Keratinocyte (primary cell): ENCODE measurements at regions not wholly inside any gene's neighbourhood (a gene's known extent, or its start where the extent isn't known, plus 50 kb on each side); places are given as distances from the start of the nearest gene placed in this dataset.

Experiments
- DNase-seq: peaks from one replicate; pipeline ENCODE4 v3.0.0-alpha.2; 2011; ENCODE audit warnings: low read depth, missing footprints, low spot score
- FAIRE-seq: peaks from 2 replicates; lab custom pipeline; 2011; peaks lifted over from hg19 to GRCh38; lab: Jason Lieb, UNC
- H2AFZ ChIP-seq: 2 replicates; pipeline ENCODE4 v1.6.0; 2012; ENCODE audit warnings: low read length, control low read depth, inconsistent platforms; ENCODE audit not compliant: control insufficient read depth
- H3K27ac ChIP-seq: 2 replicates; pipeline ENCODE4 v1.5.1; 2011; ENCODE audit warnings: low read length; ENCODE audit not compliant: control insufficient read depth, insufficient read depth
- H3K27me3 ChIP-seq: 3 replicates; pipeline ENCODE4 v1.6.0; 2011; ENCODE audit warnings: low read length; ENCODE audit not compliant: control insufficient read depth, insufficient read depth; ENCODE audit errors: extremely low read depth
- H3K36me3 ChIP-seq, 2 experiments: 2 replicates in 1 of 2; 3 replicates in 1 of 2; pipeline ENCODE4 v1.5.1; 2011; ENCODE audit warnings: low read length in 2 of 2, mild to moderate bottlenecking in 1 of 2; ENCODE audit not compliant: control insufficient read depth in 2 of 2, insufficient read depth in 2 of 2; ENCODE audit errors: extremely low read depth in 1 of 2
- H3K4me1 ChIP-seq: 3 replicates; pipeline ENCODE4 v1.5.1; 2011; ENCODE audit warnings: low read length; ENCODE audit not compliant: control insufficient read depth, insufficient read depth; ENCODE audit errors: extremely low read depth
- H3K4me2 ChIP-seq: 3 replicates; pipeline ENCODE4 v1.6.0; 2011; ENCODE audit warnings: low read depth, low read length; ENCODE audit not compliant: control insufficient read depth, insufficient read depth; ENCODE audit errors: extremely low read depth
- H3K4me3 ChIP-seq, 3 experiments: fragments of 200-600 bp in 1 of 3; sonication (generic) in 1 of 3; 2 replicates in 2 of 3; 3 replicates in 1 of 3; pipeline ENCODE4 v1.5.1; 2011 to 2016; ENCODE audit warnings: low read length in 3 of 3, mild to moderate bottlenecking in 3 of 3, control low read depth in 2 of 3, inconsistent platforms in 1 of 3, low read depth in 1 of 3, mixed read lengths in 1 of 3, mixed run types in 1 of 3, moderate library complexity in 1 of 3; ENCODE audit not compliant: control insufficient read depth in 2 of 3, insufficient read depth in 2 of 3; ENCODE audit errors: extremely low read depth in 1 of 3
- H3K79me2 ChIP-seq: 2 replicates; pipeline ENCODE4 v1.6.0; 2012; ENCODE audit warnings: low read length; ENCODE audit not compliant: control insufficient read depth, insufficient read depth
- H3K9ac ChIP-seq: 3 replicates; pipeline ENCODE4 v1.6.0; 2011; ENCODE audit warnings: low read length; ENCODE audit not compliant: control insufficient read depth, insufficient read depth; ENCODE audit errors: extremely low read depth
- H3K9me1 ChIP-seq: 3 replicates; pipeline ENCODE4 v1.6.0; 2011; ENCODE audit warnings: low read length; ENCODE audit not compliant: control insufficient read depth, insufficient read depth; ENCODE audit errors: extremely low read depth
- H3K9me3 ChIP-seq: 2 replicates; pipeline ENCODE4 v1.5.1; 2012; ENCODE audit warnings: low read depth, low read length; ENCODE audit not compliant: control insufficient read depth
- H4K20me1 ChIP-seq: 3 replicates; pipeline ENCODE4 v1.6.0; 2011; ENCODE audit warnings: low read length; ENCODE audit not compliant: control insufficient read depth, insufficient read depth; ENCODE audit errors: extremely low read depth
- CTCF ChIP-seq, 3 experiments: IDR thresholded peaks in 1 of 3; conservative IDR thresholded peaks in 1 of 3; optimal IDR thresholded peaks in 1 of 3; 2 replicates in 2 of 3; 3 replicates in 1 of 3; pipeline versions ENCODE3 to v1.5.1; 2011; ENCODE audit warnings: low read length in 3 of 3, mild to moderate bottlenecking in 3 of 3, moderate library complexity in 2 of 3, control low read depth in 1 of 3, inconsistent platforms in 1 of 3; ENCODE audit not compliant: insufficient read depth in 2 of 3; ENCODE audit errors: extremely low read depth in 1 of 3
- EZH2 ChIP-seq: IDR thresholded peaks from one replicate; pipeline ENCODE4 v1.6.1; 2012; ENCODE audit warnings: inconsistent platforms, mild to moderate bottlenecking, low read length, moderate library complexity
- dilution Hi-C: fragments of 300-500 bp; cut with MboI; formaldehyde crosslinking; loops from one replicate; pipeline ENCODE4 v1.7.0; 2020; ENCODE audit warnings: low sequenced_read_pairs; ENCODE audit not compliant: extremely low pct_ligation_motif_present

- H2AFZ ChIP-seq = no peak overlapping the region
- H3K9ac ChIP-seq = no peak overlapping the region
- TF ChIP-seq EZH2 = no peak
- TF ChIP-seq CTCF (optimal IDR thresholded peaks at IDR 0.05 in 1 of 3, IDR thresholded peaks at IDR 0.05 in 1 of 3, conservative IDR thresholded peaks at IDR 0.05 in 1 of 3; ENCODE audit: extremely low read depth in 1 of 3, insufficient read depth in 2 of 3, low read length in 3 of 3) = no peak
- peaks cover 14% of the 10 kb centered on the region for H3K27me3 ChIP-seq
- H3K36me3 ChIP-seq = no peaks in the 10 kb centered on the region
- no peaks in the 10 kb centered on the region for H3K4me1 ChIP-seq
- no peak for DNase-seq
- H3K4me2 ChIP-seq = no peak overlapping the region
- no peaks in the 10 kb centered on the region for H3K79me2 ChIP-seq
- no peaks in the 10 kb centered on the region for H4K20me1 ChIP-seq
- dilution Hi-C loops = no loop called here
- H3K27ac ChIP-seq = no peak overlapping the region
- no peak for FAIRE-seq
- no peaks in the 10 kb centered on the region for H3K9me3 ChIP-seq
- no peaks in the 10 kb centered on the region for H3K9me1 ChIP-seq
- H3K4me3 ChIP-seq = no peak overlapping the region
Measured at GRCh38 chr12:113665457-113665856, 193.8 kb upstream of the LHX5 start.

- H3K4me3 ChIP-seq = no peak overlapping the region
- peaks cover 4% of the 10 kb centered on the region for H3K27me3 ChIP-seq
- no peak overlapping the region for H3K27ac ChIP-seq
- no peak overlapping the region for H3K4me2 ChIP-seq
- H4K20me1 ChIP-seq = no peaks in the 10 kb centered on the region
- DNase-seq = no peak
- H3K9me3 ChIP-seq = no peaks in the 10 kb centered on the region
- H3K79me2 ChIP-seq = no peaks in the 10 kb centered on the region
- no peak for FAIRE-seq
- H3K4me1 ChIP-seq = no peaks in the 10 kb centered on the region
- no peak for TF ChIP-seq CTCF (optimal IDR thresholded peaks at IDR 0.05 in 1 of 3, IDR thresholded peaks at IDR 0.05 in 1 of 3, conservative IDR thresholded peaks at IDR 0.05 in 1 of 3; ENCODE audit: extremely low read depth in 1 of 3, insufficient read depth in 2 of 3, low read length in 3 of 3)
- TF ChIP-seq EZH2 = no peak
- dilution Hi-C loops = no loop called here
- no peak overlapping the region for H3K9ac ChIP-seq
- H3K9me1 ChIP-seq = no peaks in the 10 kb centered on the region
- H3K36me3 ChIP-seq = no peaks in the 10 kb centered on the region
- H2AFZ ChIP-seq = no peak overlapping the region
Measured at GRCh38 chr12:113664224-113664681, 192.6 kb upstream of the LHX5 start.
